GM21737 (cell line): ENCODE measurements at regions not wholly inside any gene's neighbourhood (a gene's known extent, or its start where the extent isn't known, plus 50 kb on each side); places are given as distances from the start of the nearest gene placed in this dataset.
A peak's percentile ranks its signal among the peaks of the same experiment; 100 is the strongest.

Source experiments
- ATAC-seq: cut with Tn5 transposase; IDR thresholded peaks from one replicate; pipeline ENCODE4 v1.9.1; 2021; ENCODE audit warnings: mild to moderate bottlenecking, moderate library complexity; ENCODE audit not compliant: unreplicated experiment

DNA sequence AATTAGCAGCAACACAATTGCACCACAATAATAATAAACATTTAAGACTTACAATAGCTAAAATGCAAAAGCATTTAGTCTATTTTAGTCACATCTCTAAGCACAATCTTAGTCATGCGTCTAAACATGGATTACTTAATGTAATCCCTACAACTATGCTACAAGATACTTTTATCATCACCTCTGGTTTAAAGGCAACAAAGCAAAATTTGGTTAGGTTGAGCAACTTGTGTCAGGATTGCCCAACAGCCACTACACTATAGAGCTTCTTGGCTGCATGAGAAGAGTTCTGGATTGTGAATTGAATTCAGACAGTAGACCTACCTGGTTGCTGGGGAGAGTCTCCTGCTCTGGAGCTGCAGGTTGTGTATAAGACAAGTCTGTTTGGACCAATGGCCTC is 146.5 kb upstream of the PUDP start:
- no peak for ATAC-seq

DNA sequence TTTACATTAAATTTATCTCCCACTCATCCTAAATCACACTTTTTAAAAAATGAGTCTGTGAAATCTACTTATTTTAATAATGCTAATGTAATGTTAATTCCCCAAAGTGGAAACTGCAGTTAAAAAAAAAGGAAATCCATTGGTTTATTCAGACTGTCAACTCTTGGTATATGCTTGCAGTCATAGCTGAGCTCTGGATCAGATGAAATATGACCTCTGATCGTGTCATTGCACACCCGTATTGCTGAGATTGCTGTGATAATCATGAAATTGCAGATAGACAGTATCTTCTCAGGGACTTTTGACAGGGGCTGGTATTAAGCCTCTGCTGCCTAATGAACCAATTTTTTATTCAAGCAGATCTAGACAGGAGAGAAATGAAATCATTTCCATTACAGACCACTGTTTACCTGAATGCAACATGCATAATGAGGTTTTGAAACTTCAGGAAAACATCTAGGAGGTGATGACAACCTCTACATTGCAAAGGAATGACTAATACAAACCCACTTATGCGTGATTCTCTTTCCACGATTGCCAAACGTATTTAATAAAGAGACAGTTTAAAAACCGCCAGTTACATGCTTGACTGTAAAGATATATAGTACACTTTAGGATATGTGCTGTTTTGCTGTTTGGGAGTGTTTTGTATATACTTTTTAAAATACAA is 138.3 kb upstream of the PUDP start:
- ATAC-seq: no peak

DNA sequence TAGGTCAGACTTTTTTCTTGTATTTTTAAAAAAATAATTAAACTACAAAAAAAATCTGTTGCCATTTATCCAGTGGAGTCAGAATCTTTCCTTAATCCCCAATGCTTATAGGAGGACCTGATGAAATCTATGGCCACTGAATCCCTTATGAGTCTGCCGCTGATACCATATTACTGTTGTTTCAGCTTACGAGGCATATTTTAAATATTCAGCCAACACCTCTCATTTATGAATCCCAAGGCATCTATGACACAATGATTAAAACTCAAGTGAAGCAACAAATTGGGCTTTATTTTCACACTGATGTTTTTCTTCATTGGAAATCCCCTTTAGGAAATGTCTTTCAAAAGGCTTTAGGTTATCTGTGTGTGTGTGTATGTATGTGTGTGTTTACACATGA is 137.8 kb upstream of the PUDP start:
- no peak for ATAC-seq

DNA sequence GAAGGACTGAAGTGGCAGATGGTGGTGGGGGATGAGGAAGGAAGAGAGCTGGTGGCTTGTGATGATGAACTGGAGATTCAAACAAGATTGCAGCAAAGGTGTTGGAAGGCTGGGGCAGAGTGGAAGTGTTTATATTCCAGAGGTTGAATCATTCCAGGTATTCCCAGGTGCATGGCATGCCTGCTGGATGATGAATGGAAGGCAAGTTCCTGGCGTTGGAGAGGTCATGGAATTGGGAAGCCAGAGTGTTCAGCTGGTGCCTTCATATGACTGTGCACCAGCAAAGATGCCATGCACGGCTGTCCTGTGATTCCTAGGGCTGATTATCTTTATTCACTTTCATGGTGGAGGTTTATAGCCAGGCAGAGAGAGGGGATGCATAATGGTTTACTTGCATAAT is 135.8 kb upstream of the PUDP start:
- ATAC-seq: no peak

DNA sequence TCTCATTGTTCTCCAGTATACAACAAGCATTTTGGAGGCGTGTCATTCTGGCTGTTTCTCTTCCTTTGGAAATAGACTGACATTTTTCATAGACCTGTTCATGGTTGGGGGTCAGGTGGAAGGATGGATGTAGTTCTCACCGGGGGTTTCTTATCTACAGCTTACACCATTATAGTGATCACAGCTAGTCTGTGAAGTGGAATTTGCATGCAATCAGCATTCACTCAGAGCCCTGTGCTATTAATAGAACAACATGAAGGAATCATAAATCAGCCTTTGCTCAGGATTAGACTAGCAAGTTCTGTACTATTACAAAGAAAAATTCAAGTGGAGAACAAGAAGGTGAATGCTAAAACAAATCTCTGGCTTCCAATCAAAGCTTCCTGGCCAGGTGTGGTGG is 132.6 kb upstream of the PUDP start:
- no peak for ATAC-seq

DNA sequence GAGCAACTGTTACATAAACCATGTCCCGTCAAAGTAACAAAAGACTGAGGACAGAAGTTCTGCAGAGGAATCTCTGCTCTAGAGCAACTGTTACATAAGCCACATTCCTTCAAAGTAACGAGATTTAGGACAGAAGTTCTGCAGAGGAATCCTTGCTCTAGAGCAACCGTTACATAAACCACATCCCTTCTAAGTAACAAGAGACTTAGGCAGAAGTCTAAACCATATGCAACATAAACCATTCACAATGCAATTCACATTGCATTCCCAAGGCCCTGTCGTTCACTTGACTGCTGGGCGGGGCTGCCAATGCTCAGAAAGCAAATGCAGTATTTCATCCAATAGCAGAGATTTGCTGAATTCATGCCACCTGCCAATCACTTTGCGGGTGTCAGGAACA is 124.4 kb upstream of the PUDP start:
- ATAC-seq: no peak

DNA sequence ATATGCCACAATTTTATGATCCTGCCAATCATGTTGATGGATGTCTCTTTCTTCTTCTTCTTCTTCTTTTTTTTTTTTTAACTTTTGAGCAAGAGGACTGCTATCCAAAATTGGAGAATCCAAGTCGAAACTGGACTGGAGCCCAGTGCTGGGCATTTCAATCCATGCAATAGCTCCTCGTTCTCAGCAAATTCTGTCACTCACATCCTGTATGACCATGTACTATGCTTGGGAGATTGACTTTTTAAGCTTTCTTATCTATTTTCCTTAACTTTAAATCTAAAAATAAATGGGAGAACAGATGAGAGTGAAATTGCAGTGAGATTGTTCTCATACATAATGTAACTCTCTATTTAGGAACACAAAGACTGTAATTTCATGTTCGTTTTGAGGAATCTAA is 123.0 kb upstream of the PUDP start:
- no peak for ATAC-seq

DNA sequence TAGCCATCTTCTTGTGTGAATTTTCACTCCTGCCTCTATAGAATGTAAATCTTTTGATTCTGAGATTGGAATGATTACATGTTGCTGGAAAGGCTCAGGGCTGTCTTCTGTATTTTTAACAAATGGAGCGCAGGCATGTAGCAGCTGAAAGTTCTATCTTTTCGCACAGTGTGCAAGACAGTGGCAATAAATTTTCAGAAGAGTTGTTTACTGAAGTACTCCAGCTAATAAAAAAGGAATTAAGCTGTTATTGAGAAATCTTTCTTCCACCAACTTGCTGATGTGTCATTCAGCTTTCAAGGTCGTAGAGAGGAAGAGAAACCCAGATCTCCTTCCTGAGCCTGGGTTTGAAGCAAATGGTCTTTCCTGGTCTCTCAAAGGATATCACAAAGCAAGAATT is 122.0 kb upstream of the PUDP start:
- no peak for ATAC-seq

DNA sequence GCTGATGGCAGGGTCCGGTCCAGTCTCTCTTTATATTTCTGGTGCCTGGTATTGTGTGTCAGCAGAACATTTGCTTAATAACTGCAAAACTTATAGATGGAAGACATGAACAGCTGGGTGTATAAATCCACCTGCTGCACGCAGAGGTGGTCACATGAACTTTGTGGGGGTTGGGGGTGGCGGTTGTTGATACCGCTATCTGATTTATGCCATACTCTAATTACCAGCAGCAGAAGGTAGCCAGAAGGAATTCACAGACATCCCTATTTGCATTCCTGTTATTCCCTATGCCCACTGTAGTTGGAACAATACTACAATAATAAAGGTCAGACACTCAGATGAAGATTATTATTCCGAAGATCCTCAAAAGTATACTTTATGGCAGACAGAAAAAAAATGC is 121.6 kb upstream of the PUDP start:
- no peak for ATAC-seq

DNA sequence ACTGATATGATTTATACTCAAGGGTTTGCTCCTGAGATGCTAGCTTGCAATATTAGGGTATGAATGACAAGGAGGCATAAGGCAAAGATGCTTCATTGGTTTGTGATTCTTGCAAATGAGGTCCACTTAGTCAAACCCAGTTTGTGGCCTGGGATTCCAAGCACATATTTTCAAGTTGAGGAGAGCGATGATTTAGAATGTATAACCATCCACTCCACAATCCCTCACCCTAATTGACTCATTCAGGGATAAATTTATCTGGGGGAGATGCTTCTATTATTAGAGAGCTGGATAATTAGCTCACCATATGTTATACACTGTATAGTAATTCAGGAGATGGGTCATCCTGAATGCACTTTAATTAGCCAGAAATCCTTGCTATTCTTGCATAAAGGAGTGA is 118.3 kb upstream of the PUDP start:
- no peak for ATAC-seq

DNA sequence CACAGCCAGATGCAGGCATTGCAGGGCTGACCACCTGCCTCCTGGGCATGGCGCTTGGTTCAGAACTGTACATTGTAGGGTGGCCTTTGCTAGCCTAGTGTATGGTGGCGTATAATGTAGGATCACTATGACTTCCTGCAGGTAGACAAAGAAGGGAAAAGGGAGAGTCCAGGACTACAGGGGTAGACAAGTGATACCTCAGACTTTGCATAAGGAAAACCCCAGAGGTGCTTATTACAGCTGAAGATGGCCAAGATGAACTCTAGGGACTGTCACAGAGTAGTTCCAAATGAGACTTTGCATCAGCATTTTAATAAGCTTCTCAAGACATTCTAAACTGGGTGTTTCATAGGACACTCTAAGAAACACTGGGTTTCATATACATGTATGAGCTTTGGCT is 116.4 kb upstream of the PUDP start:
- peak; percentile 46 for ATAC-seq

DNA sequence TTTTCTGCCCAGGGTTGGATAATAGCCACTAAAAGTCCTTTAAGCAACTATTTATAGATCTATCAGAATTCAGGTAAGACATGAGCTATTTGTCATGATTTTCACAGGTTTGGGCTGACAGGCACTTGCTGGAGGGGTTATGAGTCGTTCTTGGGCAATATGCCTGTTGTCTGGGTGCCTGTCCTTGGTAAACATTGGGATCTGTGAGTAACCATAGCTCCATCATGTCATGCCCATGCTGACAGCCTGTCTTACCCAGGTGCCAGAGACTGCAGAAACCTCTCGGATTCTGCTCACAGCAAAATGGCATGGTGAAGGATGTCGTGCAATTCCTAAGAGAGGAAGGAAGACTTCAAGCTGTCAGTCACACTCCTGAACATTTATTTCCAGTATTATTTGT is 116.0 kb upstream of the PUDP start:
- ATAC-seq: no peak

DNA sequence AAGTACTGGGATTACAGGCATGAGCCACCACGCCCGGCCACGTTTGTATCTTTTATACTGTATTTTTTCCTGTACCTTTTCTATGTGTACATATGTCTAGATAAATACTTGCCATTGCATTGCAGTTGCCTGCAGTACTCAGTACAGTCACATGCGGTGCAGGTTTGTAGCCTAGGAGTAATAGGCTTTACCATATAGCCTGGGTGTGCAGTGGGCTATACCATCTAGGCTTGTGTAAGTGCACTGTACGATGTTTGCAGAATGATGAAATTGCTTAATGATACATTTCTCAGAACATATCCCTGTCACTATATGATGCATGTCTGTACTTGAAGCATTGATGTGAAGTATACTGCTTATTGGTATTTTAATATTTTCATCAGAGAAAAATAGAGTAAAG is 115.4 kb upstream of the PUDP start:
- no peak for ATAC-seq

DNA sequence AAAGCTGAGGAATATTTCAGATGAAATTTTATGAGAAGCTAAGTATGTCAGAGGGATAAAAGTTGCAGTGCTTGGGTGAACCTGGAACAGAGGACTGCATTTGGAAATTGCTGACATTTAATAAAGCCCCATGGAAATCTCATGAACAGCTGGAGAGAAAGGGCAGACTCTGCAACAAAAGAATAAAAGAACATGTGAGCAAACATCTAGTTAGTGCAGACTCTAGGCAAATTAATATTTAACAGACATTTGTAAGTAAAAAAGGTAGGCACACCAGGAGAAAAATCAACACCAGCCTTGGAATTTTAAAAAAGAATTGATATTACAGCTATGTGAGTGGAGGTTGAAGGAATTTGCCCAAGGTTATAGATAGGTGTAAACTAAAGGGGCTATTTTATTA is 114.6 kb upstream of the PUDP start:
- no peak for ATAC-seq

DNA sequence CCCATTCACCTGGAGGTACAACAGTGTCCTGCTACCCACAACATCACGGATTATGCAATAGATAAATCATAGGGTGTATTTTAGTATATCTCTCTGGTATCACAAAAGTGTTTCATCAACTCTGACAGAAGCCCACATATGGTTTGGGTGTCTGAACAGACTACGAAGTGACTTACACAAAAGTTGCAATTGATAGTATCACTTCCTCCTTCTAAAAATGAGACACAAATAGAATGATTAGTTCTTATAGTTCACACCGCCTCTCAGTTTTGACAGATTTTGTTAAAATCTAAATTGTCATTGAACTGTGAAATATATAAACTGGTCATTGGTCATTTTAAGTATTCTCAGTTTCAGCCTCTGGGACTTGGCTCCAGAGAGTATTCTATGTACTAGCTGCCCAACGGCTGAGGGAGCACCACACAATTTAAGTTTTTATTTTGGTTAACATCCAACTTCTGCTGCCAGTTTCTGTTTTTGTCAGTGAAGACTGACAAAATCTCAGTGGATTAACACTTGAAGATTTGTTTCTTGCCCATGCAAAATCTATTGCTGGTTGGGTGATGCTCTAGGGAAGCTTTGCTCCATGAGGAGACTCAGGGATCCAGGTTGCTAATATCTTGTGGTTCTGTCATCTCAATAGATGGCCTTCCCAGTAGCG is 113.8 kb upstream of the PUDP start:
- ATAC-seq: peak; percentile 80

DNA sequence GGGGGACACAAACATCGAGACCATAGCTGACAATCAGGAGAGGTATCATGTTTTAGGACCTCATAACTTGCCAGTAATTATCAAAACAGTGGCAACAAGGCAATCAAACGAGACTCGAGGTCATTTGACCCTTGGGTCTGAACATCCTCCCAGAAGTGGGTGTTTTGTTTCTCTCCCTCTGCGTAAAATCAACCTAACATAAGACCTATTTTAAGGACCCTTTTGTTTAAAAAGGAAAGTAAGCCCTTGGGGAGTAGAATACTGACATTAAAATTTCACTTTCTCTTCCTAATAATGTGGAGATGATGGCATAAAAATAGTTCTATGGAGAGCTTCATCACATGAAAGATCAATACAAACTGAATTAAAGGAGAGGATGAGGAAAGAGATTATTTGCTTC is 106.2 kb upstream of the PUDP start:
- ATAC-seq: no peak

DNA sequence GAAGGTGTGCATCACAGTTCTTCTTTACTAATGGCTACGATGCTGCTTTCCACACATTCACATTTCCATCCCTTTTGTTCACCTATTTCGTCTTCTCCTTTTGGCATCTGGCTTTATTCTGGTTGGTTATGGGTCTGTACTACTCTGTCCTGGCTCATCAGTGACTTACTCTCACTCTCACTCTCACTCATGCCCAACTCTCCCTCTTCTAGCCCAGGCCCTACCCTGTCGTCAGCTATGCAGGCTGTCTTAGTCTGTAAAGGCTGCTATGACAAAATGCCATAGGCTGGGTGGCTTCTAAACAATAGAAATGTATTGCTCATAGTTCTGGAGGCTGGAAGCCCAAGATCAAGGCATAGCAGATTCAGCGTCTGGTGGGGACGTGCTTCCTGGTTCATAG is 105.6 kb upstream of the PUDP start:
- ATAC-seq: no peak

DNA sequence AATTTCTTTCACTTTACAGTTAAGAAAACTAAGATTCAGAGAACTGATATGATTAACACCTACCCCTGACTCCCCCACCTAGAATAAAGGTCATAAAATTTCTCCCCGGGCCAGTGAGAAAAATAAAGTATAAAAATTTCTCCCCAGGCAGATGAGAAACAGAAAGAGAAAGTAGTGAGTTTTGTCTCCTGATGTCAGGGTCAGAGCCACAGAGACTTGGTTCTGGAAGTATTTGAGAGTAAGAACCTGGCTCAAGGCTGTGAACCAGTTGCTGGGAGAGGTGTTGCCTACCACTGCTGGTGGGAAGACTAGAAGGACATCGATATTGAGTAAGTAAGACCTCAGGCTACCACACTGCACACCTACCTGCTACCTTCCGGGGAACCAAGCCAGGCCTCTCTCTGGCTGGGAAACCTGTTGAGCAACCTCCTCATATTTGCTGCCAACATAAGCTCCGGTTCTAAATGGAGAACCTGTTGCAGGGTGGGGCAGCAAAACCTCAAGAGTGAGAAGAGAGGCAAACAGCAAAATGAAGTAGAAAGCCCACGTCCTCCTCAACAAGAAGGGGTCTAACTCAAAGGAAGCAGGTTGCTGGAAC is 104.2 kb upstream of the PUDP start:
- ATAC-seq: no peak

DNA sequence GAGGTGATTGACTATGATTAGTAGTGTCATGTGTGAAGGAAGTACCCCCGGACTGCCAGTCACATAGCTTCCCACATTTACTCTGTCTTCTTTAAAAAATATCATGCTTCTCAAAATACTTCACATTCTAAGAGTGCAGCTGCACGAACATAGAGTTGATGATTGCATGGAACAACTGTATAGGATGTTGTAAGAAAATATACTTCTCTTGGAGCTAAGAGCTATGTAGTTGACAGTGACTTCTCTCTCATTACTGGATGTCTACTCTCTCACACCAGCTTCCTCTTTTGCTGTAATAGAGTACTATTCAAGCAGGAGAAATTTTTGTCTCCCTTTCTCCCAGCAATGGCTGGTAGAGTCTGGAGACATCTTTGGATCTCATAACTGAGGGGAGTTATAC is 99.4 kb upstream of the PUDP start:
- no peak for ATAC-seq

DNA sequence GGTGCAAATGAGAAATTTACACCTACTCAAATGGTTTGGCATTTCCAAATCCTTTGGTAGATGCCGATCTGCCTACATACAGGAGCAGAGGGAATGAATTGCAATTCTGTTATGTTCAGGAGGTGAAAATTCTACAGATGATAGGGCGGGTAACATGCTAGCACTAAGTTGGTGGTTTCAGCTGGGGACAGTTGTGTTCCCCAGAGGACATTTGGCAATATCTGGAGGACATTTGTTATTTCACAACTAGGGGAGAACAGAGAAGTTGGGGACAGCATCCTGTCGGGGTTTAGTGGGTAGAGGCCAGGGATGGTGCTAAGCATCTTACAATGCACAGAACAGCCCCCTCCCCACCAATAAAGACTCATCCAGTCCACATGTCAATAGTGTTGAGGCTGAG is 96.5 kb upstream of the PUDP start:
- ATAC-seq: no peak

DNA sequence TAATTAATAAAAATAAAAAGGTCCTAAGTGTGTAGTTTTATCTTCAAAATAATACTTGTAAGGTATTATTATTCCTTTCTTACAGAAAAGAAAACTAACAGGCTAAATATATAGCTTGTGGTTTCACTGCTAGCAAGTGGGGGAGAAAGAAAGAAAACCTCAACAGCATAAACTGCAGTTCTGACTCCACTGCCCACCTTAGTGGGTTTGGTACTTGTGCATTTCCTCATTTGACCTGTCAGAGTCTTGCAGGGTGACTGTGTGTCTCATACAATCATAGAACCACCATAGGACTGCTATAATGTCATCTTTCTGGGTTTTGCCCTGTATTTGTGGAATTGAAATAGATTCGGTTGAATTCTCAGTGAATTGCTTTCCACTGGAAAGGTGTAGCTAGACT is 94.7 kb upstream of the PUDP start:
- ATAC-seq: peak; percentile 95

DNA sequence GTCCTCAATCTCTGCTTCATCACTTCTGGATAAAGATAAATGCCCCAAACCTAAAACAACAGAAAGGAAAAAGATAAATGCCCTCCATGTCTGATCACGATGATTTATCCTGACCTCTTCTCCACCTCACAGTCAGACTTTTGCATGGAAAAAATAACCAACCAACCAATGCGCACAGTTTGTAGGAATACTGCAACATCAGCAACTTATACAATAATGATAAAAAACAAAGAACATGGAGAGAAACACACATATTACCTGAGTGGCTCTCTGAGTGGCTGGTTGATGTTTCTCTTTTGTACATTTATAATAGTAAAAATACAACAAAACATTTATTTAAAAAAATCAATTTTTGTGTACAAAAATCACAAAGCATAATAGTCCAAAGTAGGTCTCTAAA is 93.0 kb upstream of the PUDP start:
- no peak for ATAC-seq

DNA sequence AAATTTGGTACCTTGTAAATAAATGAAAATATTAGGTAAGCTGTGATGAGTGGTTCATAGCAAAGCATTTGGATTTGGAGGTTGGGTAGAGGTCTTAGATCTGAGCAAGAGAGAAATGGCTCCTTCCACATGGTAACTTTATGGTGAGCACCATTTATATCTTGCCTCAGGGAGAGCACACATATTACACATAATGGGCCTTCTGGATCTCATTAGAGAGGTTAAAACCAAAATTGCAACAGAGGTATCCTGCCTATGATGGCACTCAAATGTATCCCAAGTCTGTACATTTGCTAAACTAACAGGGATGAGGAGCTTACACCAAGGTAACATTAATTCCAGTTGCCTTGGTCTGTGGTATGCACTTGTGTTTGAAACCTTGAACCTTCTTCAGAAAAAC is 87.1 kb upstream of the PUDP start:
- no peak for ATAC-seq
